HL-60 (cell line): ENCODE measurements at regions not wholly inside any gene's neighbourhood (a gene's known extent, or its start where the extent isn't known, plus 50 kb on each side); places are given as distances from the start of the nearest gene placed in this dataset.
"Not testable (repeated sequence)": the region's sequence is repeated elsewhere in the genome, so short reads cannot be mapped to it uniquely, and the experiment has no call there.

Source experiments
- DNase-seq, 2 experiments: peaks; one replicate each; pipeline ENCODE4 v3.0.0-alpha.2; 2010 to 2020; ENCODE audit warnings: low read depth in 1 of 2, low spot score in 1 of 2
- H3K27ac ChIP-seq: fragments of 250-450 bp; sonication (Bioruptor Pico); replicated peaks from 2 replicates; pipeline ENCODE4 v1.5.1; 2020; ENCODE audit warnings: mild to moderate bottlenecking, moderate library complexity
- H3K27me3 ChIP-seq: fragments of 250-450 bp; sonication (Bioruptor Pico); 2 replicates; pipeline ENCODE4 v1.5.1; 2021; ENCODE audit warnings: mild to moderate bottlenecking, moderate library complexity; ENCODE audit not compliant: insufficient read depth, poor library complexity, severe bottlenecking
- H3K4me3 ChIP-seq: replicated peaks from 2 replicates; pipeline ENCODE4 v1.5.1; 2011; ENCODE audit warnings: mild to moderate bottlenecking, control low read depth, low read length; ENCODE audit not compliant: insufficient read depth
- CTCF ChIP-seq: IDR thresholded peaks from one replicate; pipeline ENCODE4 v1.5.1; 2011; ENCODE audit warnings: low read length, control low read depth, inconsistent platforms; ENCODE audit not compliant: insufficient read depth
- GABPA ChIP-seq: IDR thresholded peaks from 2 replicates; pipeline ENCODE4 v1.6.1; 2012; ENCODE audit warnings: low read depth
- POLR2AphosphoS5 ChIP-seq: IDR thresholded peaks from 2 replicates; pipeline ENCODE4 v1.6.1; 2012; ENCODE audit warnings: low read depth
- REST ChIP-seq: IDR thresholded peaks from 2 replicates; pipeline ENCODE4 v1.6.1; 2012; ENCODE audit warnings: low read depth; ENCODE audit not compliant: insufficient replicate concordance
- SPI1 ChIP-seq: IDR thresholded peaks from 2 replicates; pipeline ENCODE4 v1.6.1; 2012; ENCODE audit warnings: low read depth, mild to moderate bottlenecking, borderline replicate concordance

- Histone ChIP-seq H3K4me3 (no peak overlapping the region), H3K27me3 (no peaks in the 10 kb centered on the region), H3K27ac (no peak overlapping the region)
- DNase-seq, result no peak
- TF ChIP-seq GABPA, result no peak
- TF ChIP-seq POLR2AphosphoS5, result no peak
- no peak for TF ChIP-seq REST
- no peak for TF ChIP-seq CTCF
- TF ChIP-seq SPI1, result no peak
Measured at GRCh38 chr3:95586754-95587153, 1227.6 kb upstream of the EPHA6 start.

GRCh38 chr3:95587641-95588040, 1226.8 kb upstream of the EPHA6 start:
- not testable (repeated sequence) for H3K27ac ChIP-seq, H3K4me3 ChIP-seq, H3K27me3 ChIP-seq, DNase-seq

GRCh38 chr3:95588473-95588872, 1225.9 kb upstream of the EPHA6 start:
- no peak for DNase-seq
- no peak overlapping the region for H3K27ac ChIP-seq
- H3K27me3 ChIP-seq, result no peaks in the 10 kb centered on the region
- H3K4me3 ChIP-seq, result no peak overlapping the region
- TF ChIP-seq GABPA (no peak), CTCF (no peak), POLR2AphosphoS5 (no peak), SPI1 (no peak), REST (no peak)

- H3K27me3 ChIP-seq, result no peaks in the 10 kb centered on the region
- no peak for DNase-seq
- no peak for TF ChIP-seq CTCF
- TF ChIP-seq REST, result no peak
- TF ChIP-seq POLR2AphosphoS5, result no peak
- TF ChIP-seq SPI1, result no peak
- no peak for TF ChIP-seq GABPA
- no peak overlapping the region for H3K4me3 ChIP-seq
- H3K27ac ChIP-seq, result no peak overlapping the region
Measured at GRCh38 chr3:95595416-95596075, 1218.8 kb upstream of the EPHA6 start.
